CD4-positive, alpha-beta T cell treated with Interleukin-17A for 1 hour (primary cell): ENCODE measurements at regions not wholly inside any gene's neighbourhood (a gene's known extent, or its start where the extent isn't known, plus 50 kb on each side); places are given as distances from the start of the nearest gene placed in this dataset.
"Not testable (repeated sequence)": the region's sequence is repeated elsewhere in the genome, so short reads cannot be mapped to it uniquely, and the experiment has no call there.

Experiments used
- DNase-seq: peaks from one replicate; pipeline ENCODE4 v3.0.0-alpha.2; 2020

- no peak for DNase-seq
Measured at GRCh38 chr10:83678850-83679249, 460.5 kb upstream of the GHITM start.

- DNase-seq, result peak; percentile 41
Measured at GRCh38 chr10:83680470-83680891, 458.8 kb upstream of the GHITM start.

GRCh38 chr10:83682414-83682813 is 456.9 kb upstream of the GHITM start:
- DNase-seq, result no peak

GRCh38 chr10:83685458-83685857 is 453.9 kb upstream of the GHITM start:
- DNase-seq, result no peak

- no peak for DNase-seq
Measured at GRCh38 chr10:83691791-83692596, 447.3 kb upstream of the GHITM start.

- DNase-seq, result no peak
Measured at GRCh38 chr10:83698899-83699298, 440.4 kb upstream of the GHITM start.

DNA sequence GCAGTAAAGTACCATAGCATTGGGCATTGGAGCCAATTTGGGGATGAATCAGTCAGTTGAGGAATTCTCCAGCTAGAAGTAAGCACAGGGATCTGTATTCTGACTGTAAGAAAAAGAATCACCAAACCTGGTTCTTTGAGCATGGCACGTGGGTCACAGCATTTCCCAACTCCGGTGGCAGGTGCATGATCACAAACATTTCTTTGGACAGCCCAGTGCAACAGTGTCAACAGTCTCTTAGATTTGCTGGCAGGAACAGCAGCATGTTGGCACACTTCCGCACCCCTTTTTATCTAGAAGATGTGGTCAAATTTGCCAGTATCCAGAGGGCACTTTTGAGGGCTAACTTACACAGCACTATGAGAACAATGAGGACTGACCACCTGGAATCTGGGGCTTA is 437.5 kb upstream of the GHITM start:
- no peak for DNase-seq

GRCh38 chr10:83702731-83703130 is 436.6 kb upstream of the GHITM start:
- DNase-seq, result no peak

DNA sequence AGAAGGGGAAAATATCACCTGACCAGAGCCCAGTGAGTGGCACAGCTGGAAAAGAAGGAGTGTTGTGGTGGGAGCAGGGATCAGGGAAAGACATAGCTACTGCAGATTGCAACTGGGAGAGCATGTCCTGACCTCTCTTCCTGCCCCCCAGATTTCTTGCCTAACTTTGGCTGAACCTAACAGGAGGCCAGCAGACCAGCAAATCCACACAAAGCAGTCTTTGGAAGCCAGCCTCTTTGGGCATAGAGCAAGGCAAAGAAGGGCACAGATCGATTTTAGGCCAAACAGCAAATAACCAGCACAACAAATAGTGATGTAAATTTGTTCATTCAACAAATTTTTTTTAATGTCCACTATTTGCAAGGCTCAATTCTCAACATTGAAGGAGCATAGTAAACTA is 433.2 kb upstream of the GHITM start:
- no peak for DNase-seq

DNA sequence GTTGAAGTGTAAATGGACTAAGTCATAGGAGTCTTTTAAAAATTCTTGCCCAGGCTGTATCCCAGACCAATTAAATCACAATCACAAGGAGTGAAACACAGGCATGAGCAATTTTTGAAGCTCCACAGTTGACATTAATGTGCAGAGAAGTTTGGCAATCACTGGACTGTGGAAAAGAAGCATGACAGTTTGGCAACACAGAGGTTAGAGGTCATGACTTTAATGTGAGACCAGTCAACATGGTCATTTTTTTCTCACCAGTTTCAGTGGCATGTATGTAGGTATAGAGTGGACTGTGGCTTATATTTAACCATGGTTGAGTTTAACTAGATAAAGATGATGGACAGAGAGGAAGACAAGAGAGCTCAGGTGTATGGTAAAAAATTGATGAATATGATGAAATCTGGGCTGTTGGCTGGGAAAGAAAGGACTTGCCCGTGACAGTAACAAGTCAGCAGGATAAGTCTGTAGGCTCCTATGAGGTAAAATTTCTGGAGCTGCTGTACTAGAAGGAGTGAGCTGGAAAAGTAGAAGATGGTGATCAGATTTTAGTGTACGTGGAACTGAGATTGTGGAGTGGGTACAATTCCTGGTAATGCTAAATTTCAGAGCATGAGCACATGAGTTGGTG is 432.2 kb upstream of the GHITM start:
- no peak for DNase-seq

DNA sequence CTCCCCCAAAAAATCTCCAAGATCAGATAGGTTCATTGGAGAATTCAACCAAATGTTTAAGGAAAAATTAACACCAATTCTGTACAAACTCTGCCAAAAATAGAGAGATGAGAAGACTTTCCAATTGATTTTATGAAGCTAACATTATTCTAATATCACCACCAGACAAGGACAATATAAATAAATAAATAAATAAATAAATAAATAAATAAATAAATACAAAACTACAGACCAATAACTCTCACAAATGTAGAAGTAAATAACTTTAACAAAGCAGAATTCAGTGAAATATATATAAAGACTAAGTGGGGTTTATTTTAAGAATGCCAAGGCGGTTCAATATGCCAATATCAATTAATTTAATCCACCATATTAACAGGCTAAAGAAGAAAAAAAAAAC is 425.9 kb upstream of the GHITM start:
- DNase-seq, result no peak

DNA sequence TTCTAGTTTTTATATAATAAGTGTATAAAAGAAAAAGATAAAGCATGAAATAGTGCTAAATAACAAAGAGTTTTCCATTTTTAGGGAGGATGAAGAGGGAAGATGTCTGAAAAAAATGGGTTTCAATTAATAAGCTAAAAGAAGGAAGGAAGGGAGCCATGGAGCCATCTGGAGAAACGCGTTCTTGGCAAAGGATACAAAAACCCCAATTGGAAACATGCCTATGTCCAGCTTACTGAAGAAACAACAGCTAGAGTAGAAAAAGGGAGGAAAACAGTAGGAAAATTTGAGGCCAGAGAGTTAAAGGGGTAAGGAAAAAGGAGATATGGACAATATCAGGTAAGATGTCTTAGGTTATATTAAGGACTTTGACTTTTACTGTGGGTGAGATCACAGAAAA is 416.2 kb upstream of the GHITM start:
- no peak for DNase-seq

DNA sequence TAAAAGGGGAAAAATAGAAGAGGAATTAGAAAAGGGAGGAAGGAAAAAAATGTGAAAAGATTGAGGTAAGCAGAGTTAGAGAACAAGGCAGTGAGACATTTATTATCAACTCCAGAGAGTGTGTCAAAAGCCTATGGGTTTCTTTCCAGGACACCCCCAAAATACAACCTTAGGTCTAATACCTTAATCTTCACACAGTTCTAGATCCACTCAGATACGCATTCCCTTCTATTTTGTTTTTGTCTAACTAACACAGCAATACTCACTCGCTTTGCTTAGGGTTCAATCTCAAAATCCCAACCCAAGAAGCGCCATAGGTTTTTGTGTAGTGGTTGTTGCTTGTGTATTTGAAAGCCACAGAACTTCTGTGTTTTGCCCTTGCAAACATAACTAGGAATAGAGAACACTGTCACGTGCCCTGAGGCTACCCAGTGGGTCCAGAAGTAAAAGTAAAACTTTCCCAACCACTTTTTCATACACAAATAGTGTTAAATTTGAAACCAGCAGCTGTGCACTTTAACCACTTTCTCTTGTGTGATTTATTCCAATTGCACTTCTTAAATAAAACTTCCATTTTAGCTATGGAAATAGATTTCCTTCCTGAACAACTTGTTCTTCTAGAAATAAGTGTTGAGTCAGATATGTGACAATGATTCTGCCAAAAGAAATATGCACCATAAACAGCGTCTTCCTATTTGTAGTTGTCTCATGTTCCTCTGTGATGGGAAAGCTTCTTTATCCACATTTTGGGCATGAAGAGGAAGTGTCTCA is 414.7 kb upstream of the GHITM start:
- no peak for DNase-seq

DNA sequence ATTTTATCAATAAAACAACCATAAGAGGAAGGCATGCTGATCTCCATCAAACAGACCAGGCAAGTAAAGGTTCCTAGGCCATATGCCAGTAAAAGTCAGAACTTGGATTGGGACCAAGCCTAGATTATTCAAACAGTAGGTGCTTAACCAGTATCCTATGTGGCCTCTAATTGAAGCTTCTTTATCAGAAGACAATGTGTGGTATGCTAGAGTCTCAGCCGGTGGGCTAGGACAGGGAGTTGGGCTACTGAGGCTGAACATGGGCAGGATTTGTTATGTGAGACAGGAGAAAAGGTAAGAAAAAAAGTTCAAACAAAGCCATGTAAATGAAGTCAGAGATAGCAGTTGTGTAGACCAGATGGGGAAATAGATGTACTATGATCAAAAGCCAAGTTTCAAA is 413.7 kb upstream of the GHITM start:
- no peak for DNase-seq

DNA sequence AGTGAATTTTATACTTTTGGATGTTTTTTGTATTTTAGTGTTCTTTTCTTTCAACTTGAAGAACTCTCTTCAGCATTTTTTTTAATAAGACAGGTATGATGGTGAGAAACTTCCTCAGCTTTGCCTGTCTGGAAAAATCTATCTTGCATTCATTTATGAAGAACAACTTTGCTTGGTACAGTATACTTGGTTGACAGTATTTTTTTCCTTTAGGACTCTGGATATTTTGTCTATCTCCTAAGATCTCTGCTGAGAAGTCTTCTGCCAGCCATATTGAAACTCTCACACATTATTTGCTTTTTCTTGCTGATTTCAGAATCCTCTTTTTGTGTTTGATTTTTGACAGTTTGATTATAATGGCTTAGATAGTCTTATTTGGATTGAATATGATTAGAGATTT is 405.0 kb upstream of the GHITM start:
- DNase-seq, result no peak

GRCh38 chr10:83736008-83736407 is 403.3 kb upstream of the GHITM start:
- DNase-seq, result no peak

DNA sequence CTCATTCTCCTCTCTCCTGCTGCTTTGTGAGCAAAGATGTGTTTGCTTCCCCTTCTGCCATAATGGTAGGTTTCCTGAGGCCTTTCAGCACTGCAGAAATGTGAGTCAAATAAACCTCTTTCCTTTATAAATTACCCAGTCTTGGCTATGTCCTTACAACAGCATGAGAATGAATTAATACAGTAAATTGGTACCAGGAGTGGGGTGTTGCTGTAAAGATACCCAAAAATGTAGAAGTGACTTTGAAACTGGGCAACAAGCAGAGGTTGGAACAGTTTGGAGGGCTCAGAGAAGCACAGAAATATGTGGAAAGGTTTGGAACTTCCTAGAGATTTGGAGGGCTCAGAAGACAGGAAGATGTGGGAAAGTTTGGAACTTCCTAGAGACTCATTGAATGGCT is 388.7 kb upstream of the GHITM start:
- DNase-seq, result no peak

GRCh38 chr10:83753490-83753889 is 385.8 kb upstream of the GHITM start:
- no peak for DNase-seq

- DNase-seq, result no peak
Measured at GRCh38 chr10:83754857-83755256, 384.5 kb upstream of the GHITM start.

DNA sequence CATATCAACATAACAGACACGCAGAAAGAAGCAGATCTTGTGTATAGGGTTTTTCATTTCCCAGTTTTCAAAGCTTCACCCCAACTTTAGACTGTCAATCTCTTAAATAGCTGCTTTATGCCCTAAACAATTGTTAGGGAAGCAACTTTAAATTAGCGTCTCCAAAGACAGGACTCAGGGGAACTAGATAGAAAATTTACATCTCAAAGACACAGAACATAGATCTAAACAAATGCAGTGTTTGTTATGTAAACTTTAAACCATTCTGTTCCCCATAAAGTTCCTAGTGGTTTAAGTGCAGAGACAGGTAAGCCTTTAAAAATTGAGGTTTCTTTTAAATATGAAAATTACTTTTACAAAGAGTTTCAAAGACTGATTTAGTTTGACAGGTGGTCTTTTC is 379.2 kb upstream of the GHITM start:
- DNase-seq, result no peak

- DNase-seq, result no peak
Measured at GRCh38 chr10:83764666-83765065, 374.6 kb upstream of the GHITM start.

DNA sequence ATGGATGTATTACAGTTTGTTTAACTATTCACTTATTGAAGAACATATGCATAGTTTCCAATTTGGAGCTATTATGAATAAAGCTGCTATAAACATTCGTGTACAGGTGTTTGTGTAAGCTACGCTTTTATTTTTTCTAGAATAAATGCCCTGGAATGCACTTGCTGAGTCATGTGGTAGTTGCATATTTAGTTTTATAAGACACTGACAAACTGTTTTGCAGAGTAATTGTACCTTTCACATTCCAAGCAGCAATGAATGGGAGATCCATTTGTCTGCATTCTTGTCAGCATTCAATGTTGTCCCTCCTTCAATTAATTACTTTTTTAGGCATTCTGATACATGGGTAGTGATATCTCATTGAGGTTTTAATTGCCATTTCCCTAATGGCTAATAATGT is 373.6 kb upstream of the GHITM start:
- no peak for DNase-seq

GRCh38 chr10:83769281-83769820 is 370.0 kb upstream of the GHITM start:
- no peak for DNase-seq

DNA sequence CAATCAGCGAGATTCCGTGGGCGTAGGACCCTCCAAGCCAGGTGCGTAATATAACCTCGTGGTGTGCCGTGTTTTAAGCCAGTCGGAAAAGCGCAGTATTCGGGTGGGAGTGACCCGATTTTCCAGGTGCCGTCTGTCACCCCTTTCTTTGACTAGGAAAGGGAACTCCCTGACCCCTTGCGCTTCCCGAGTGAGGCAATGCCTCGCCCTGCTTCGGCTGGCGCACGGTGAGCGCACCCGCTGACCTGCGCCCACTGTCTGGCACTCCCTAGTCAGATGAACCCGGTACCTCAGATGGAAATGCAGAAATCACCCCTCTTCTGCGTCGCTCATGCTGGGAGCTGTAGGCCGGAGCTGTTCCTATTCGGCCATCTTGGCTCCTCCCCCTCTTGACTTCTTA is 352.6 kb upstream of the GHITM start:
- DNase-seq, result not testable (repeated sequence)
